ENCODE measurements at regions not wholly inside any gene's neighbourhood (a gene's known extent, or its start where the extent isn't known, plus 50 kb on each side); places are given as distances from the start of the nearest gene placed in this dataset.

DNA sequence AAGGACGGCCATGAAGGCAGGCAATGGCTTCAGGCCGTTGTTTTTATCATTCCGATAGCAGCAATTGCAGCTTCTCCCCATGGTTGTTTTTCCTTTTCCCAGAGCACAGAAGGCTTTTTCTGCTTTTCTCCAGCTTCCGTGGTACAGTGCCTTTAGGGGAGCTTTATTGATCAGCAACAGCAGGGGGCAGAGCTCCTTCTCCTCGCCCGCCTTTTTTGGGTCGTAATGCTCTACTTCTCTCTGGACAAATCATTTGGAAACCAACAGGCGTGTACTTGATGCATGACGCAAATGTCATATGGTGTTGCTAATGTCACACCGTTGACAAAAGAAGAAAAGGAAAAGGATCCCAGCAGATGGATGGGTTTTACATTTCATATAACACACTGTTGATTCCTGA lies 79.7 kb upstream of the SNRK start:
- no peak for DNase-seq

- DNase-seq: no peak
Measured at GRCh38 chr3:43206105-43206504, 80.2 kb upstream of the SNRK start.

DNA sequence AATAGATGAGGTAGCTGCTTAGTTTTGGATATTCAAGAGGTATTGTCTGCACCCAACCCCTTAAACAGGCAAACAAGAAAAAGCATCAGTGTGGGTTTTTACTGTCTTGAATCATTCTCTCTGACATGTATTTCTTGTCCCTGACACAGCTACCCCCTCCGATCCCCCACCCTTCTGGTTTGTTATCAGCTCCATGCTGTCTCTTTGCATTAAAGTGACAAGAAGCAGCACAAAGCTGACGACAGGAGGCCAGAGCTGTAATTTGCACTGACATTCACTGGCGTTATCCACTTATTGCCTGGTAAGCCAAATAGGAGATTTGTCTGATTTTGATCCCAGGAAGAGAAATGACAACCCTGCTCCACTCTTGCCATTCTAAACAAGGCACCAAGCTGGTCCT lies 83.3 kb upstream of the SNRK start:
- no peak for DNase-seq

DNA sequence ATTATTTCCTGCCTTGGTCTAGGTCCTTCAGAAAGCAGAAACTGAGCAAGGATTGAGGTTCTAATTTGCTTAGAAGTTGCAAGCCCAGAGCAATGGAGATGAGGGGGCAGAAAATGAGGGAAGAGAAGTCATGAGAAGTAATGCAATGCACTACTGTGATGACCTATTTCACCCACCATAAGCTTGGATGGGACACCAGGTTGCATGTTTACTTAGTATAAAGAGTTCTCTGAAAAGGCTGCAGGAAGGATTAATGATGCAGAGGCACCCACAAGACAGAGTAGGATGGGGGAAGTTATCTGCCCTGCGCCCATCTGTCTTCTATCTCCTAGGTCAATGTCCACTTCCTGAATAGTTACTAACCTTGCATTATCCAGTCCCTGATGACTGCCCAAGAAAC lies 84.8 kb upstream of the SNRK start:
- no peak for DNase-seq

DNA sequence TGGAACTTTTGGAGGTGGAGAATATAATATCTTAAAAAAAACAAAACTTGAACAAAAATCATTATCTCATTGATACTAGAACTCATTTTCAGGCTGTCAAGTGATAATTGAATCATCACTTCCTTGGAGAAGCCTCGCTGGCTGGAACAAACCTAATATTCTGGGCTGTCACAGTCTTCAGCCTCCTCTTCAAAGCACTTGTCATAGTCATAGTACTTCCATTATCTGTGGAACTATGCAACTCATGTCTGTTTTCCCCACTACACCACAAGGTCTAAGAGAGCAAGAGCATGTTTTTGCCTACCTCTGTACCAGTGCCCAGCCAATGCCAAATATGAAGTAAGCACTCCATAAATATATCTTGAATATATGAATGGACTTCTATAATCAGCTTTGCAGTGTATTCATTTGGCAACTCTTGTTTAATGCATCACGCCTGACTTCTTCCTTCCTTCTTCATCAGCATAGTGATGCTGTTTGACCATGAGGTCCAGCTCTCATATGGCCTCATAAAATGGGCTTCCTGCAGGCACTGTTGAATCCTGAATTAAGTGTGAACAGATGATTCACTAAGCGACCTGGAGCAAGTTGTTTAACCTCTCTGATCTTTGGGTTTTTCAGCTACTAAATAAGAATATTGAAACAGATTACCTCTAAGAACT lies 86.6 kb upstream of the SNRK start:
- no peak for DNase-seq

GRCh38 chr3:43198791-43199644 lies 87.3 kb upstream of the SNRK start:
- no peak for DNase-seq

GRCh38 chr3:43198301-43198700 lies 88.0 kb upstream of the SNRK start:
- DNase-seq: no peak

GRCh38 chr3:43197181-43197580 lies 89.2 kb upstream of the SNRK start:
- DNase-seq: no peak

DNA sequence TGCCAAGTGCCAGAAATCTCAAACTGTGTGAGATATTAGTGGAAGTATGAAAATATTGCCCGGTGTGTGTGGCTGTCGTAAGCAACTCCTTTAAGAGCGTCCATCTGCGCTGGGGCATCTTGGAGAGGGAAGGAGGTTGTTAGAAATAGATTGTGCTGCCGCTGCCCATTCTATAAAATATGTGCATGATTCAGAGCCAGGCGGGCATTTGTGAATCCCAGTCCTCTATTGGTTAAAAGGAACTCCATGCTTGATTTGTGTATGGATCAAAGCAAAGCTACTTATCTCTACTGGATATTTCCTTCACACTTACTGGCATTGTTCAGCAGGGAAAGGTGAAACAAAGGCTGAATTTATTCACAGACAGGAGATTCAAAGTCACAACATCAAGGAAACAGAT lies 89.6 kb upstream of the SNRK start:
- no peak for DNase-seq

DNA sequence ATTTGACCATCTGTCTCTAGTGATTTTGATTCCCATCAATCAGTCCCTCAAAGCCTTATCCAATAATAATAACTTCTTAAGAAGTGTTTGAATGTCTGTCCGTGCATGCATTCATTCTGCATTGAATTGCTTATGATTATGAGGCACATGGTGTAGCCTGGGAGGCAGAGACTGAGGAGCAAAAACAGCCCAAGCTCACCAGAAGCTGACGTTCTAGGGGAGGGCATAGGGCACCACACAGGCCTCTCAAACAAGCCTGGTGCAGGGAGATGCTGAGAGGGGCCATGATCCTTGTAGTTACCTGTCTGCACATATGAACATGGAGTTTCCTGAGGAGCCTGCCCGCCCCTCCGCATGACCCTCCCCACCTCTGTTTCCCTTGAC lies 89.2 kb upstream of the POMGNT2 start:
- no peak for DNase-seq

DNA sequence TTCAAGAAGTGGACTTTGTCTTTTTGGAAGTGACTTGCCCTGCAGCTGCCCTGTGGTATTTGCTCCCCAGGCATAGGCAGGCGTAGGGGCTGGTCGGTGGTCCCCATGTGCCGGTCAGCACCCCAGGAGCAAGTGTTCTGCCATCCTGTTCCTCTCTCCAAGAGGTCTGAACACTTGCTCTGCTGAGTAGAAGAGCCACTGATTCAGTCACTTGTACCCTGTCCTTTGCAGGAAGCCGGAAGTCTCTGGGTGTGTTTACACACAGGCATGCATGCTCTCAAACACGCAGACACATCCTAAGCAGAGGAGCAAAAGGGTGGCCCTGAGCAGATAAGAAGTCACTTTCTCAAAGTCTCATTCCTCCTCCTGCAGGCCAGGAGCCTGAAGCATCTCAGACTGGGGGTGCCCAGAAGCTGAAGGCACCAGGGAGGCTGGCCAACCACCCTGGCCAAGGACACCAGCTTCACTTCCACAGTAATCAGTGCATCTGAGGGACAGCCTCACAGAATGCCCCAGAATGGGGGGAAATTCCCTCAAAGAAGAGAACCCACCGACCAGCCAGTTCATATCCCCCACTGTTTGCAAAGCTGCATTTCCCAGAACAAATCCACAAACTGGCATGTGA lies 88.7 kb upstream of the POMGNT2 start:
- no peak for DNase-seq

GRCh38 chr3:43194069-43194468 lies 88.2 kb upstream of the POMGNT2 start:
- DNase-seq: no peak

- no peak for DNase-seq
Measured at GRCh38 chr3:43192028-43192427, 86.1 kb upstream of the POMGNT2 start.

GRCh38 chr3:43191116-43191515 lies 85.2 kb upstream of the POMGNT2 start:
- DNase-seq: no peak

DNA sequence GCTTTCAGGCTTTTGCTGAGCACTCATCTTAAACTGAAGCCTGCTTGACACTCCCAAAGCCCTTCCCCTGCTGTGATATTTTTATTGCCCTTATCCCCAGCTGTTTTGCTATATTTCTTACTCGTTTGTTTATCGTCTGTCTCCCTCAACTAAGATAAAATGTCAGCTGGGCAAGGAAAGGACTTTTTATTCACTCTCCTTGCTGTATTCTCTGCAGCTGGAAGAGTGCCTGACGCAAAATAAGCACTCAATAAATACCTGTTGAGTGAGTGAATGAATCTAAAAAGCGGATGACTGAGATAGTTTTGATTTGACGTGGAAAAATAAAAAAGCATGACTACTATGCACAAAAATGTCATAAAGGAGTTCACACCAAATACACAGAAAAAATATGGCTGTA lies 84.8 kb upstream of the POMGNT2 start:
- no peak for DNase-seq

DNA sequence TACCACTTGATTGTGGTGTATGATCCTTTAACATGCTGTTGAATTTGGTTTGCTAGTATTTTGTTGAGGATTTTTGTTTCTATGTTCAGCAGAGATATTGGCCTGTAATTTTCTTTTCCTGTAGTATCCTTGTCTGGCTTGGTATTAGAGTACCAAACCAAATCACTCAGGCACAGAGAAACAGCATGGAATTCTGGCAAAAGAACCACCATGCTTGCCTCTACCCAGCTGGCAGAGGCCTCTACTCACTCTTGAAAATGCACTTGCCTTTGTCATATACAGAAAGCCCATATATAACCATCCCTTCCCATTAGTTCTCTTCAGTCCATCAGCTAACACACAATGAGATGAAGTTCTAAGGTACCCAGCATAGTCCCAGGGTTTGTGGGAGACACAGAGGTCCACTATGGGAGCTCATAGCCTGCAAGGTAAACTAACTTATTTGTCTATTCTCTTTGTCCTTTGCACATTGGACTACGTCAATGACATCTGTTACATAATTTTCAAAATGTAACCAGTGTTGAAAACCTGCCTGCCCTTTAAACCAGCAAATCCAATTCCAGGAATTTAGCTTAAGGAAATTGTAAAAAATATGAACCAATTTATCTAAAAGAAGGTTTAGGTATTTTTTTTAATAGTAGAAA lies 82.1 kb upstream of the POMGNT2 start:
- DNase-seq: no peak

- no peak for DNase-seq
Measured at GRCh38 chr3:43185983-43186314, 80.1 kb upstream of the POMGNT2 start.

- no peak for DNase-seq
Measured at GRCh38 chr3:43185274-43185982, 79.5 kb upstream of the POMGNT2 start.

- DNase-seq: no peak
Measured at GRCh38 chr3:43183456-43183855, 77.6 kb upstream of the POMGNT2 start.

GRCh38 chr3:43181202-43181821 lies 75.4 kb upstream of the POMGNT2 start:
- DNase-seq: no peak

GRCh38 chr3:43180694-43181093 lies 74.8 kb upstream of the POMGNT2 start:
- no peak for DNase-seq

- DNase-seq: peak; percentile 84 to 90
Measured at GRCh38 chr3:43180027-43180426, 74.1 kb upstream of the POMGNT2 start.

- no peak for DNase-seq
Measured at GRCh38 chr3:43178891-43179366, 73.0 kb upstream of the POMGNT2 start.

Data from AML-193 (cell line).